IMR-90 (cell line): ENCODE measurements at regions not wholly inside any gene's neighbourhood (a gene's known extent, or its start where the extent isn't known, plus 50 kb on each side); places are given as distances from the start of the nearest gene placed in this dataset.

ENCODE experiments used
- ATAC-seq: fragments of 200-7000 bp; cut with Tn5 transposase; 2 replicates; pipeline ENCODE4 v1.9.1; 2020; ENCODE audit warnings: low read depth, mild to moderate bottlenecking, moderate library complexity
- BruUV-seq: library from RNA; stranded (reverse); fragments of 400-500 nt; replicated peaks from 2 replicates; lab custom pipeline; 2021; lab: Mats Ljungman, UMichigan
- CTCF ChIA-PET: fragments of 300-600 bp; formaldehyde crosslinking; extraction: SDS; loops from one replicate; lab custom pipeline; 2021; ENCODE audit warnings: antibody characterized with exemption; lab: Yijun Ruan, JAX
- POLR2A ChIA-PET: fragments of 300-600 bp; sonication (Branson Sonifier 250); formaldehyde crosslinking; loops from one replicate; lab custom pipeline; 2022; ENCODE audit warnings: antibody characterized with exemption; ENCODE audit not compliant: unreplicated experiment; lab: Charles Lee
- DNase-seq: peaks from one replicate; pipeline ENCODE4 v3.0.0; 2013
- H2AFZ ChIP-seq: replicated peaks from 2 replicates; pipeline ENCODE3; 2013; ENCODE audit warnings: low read length, mild to moderate bottlenecking; ENCODE audit not compliant: poor library complexity
- H2AK5ac ChIP-seq: 2 replicates; pipeline ENCODE4 v1.6.1; 2013; ENCODE audit warnings: low read depth, low read length, inconsistent platforms
- H2AK9ac ChIP-seq: replicated peaks from 2 replicates; pipeline ENCODE3; 2013; ENCODE audit warnings: mild to moderate bottlenecking, low read depth, low read length, moderate library complexity; ENCODE audit not compliant: poor library complexity
- H2BK120ac ChIP-seq: 2 replicates; pipeline ENCODE4 v1.6.1; 2013; ENCODE audit warnings: low read depth, low read length, inconsistent platforms
- H2BK15ac ChIP-seq: 3 replicates; pipeline ENCODE4 v1.6.1; 2013; ENCODE audit warnings: low read depth, low read length, inconsistent platforms
- H2BK20ac ChIP-seq: 2 replicates; pipeline ENCODE4 v1.6.1; 2013; ENCODE audit warnings: low read depth, mild to moderate bottlenecking, inconsistent platforms, low read length, moderate library complexity
- H2BK5ac ChIP-seq: 2 replicates; pipeline ENCODE4 v1.6.1; 2013; ENCODE audit warnings: mild to moderate bottlenecking, low read depth, low read length, inconsistent platforms; ENCODE audit not compliant: poor library complexity, severe bottlenecking
- H3K14ac ChIP-seq: replicated peaks from 2 replicates; pipeline ENCODE4 v1.6.1; 2013; ENCODE audit warnings: low read depth, low read length, inconsistent platforms
- H3K18ac ChIP-seq: 2 replicates; pipeline ENCODE4 v1.6.1; 2013; ENCODE audit warnings: low read depth, low read length, control low read depth
- H3K23ac ChIP-seq: 2 replicates; pipeline ENCODE4 v1.6.1; 2013; ENCODE audit warnings: low read depth, low read length, inconsistent platforms
- H3K27ac ChIP-seq: 2 replicates; pipeline ENCODE4 v1.5.1; 2013; ENCODE audit warnings: mild to moderate bottlenecking, control low read depth, low read length; ENCODE audit not compliant: insufficient read depth
- H3K27me3 ChIP-seq: 2 replicates; pipeline ENCODE4 v1.6.1; 2013; ENCODE audit warnings: low read length; ENCODE audit not compliant: control insufficient read depth, insufficient read depth
- H3K36me3 ChIP-seq: 2 replicates; pipeline ENCODE4 v1.6.1; 2013; ENCODE audit warnings: low read length, mixed read lengths; ENCODE audit not compliant: control insufficient read depth, insufficient read depth
- H3K4ac ChIP-seq: 2 replicates; pipeline ENCODE4 v1.6.1; 2013; ENCODE audit warnings: low read depth, low read length, inconsistent platforms
- H3K4me1 ChIP-seq: 2 replicates; pipeline ENCODE4 v1.6.1; 2013; ENCODE audit warnings: low read length, mixed read lengths; ENCODE audit not compliant: control insufficient read depth, insufficient read depth
- H3K4me2 ChIP-seq: 2 replicates; pipeline ENCODE4 v1.6.1; 2013; ENCODE audit warnings: low read depth, mild to moderate bottlenecking, control low read depth, low read length, moderate library complexity
- H3K4me3 ChIP-seq: 2 replicates; pipeline ENCODE4 v1.5.1; 2013; ENCODE audit warnings: low read depth, mild to moderate bottlenecking, control low read depth, low read length, moderate library complexity; ENCODE audit not compliant: insufficient read depth
- H3K56ac ChIP-seq: 2 replicates; pipeline ENCODE4 v1.6.1; 2013; ENCODE audit warnings: low read length, inconsistent platforms; ENCODE audit not compliant: insufficient read depth; ENCODE audit errors: extremely low read depth
- H3K79me1 ChIP-seq, 2 experiments: 2 replicates each; pipeline ENCODE4 v1.6.1; 2013; ENCODE audit warnings: low read length in 2 of 2, inconsistent platforms in 1 of 2, low read depth in 1 of 2
- H3K9ac ChIP-seq: 2 replicates; pipeline ENCODE4 v1.6.1; 2013; ENCODE audit warnings: low read depth, low read length, control low read depth
- H3K9me1 ChIP-seq: 2 replicates; pipeline ENCODE4 v1.6.1; 2013; ENCODE audit warnings: low read length, inconsistent platforms; ENCODE audit not compliant: insufficient read depth
- H3K9me3 ChIP-seq: 2 replicates; pipeline ENCODE4 v1.6.1; 2013; ENCODE audit warnings: low read length; ENCODE audit not compliant: control insufficient read depth, insufficient read depth
- H4K20me1 ChIP-seq: 2 replicates; pipeline ENCODE4 v1.6.1; 2013; ENCODE audit warnings: low read length, inconsistent platforms; ENCODE audit not compliant: insufficient read depth
- H4K5ac ChIP-seq: 2 replicates; pipeline ENCODE4 v1.6.1; 2013; ENCODE audit warnings: mild to moderate bottlenecking, low read depth, low read length, control low read depth
- H4K8ac ChIP-seq, 2 experiments: 2 replicates each; pipeline ENCODE4 v1.6.1; 2013; ENCODE audit warnings: low read depth in 2 of 2, low read length in 2 of 2, control low read depth in 1 of 2, inconsistent platforms in 1 of 2
- H4K91ac ChIP-seq: 2 replicates; pipeline ENCODE4 v1.6.1; 2013; ENCODE audit warnings: low read depth, low read length, inconsistent platforms; ENCODE audit not compliant: insufficient read depth
- BHLHE40 ChIP-seq: fragments of 150-350 bp; IDR thresholded peaks from 2 replicates; pipeline ENCODE4 v1.6.1; 2016; ENCODE audit warnings: mild to moderate bottlenecking, low read depth, low read length
- WGBS, 2 experiments: methylation state at CpG; one replicate each; pipeline versions ENCODE4 v1.1.5 to v1.1.7; 2013; ENCODE audit warnings: missing lambda C conversion rate in 2 of 2; ENCODE audit not compliant: insufficient read length in 1 of 2; ENCODE audit errors: extremely low coverage in 2 of 2; 5-methylcytosine and 5-hydroxymethylcytosine counted together
- dilution Hi-C: fragments of 300-500 bp; cut with HindIII; formaldehyde crosslinking; loops from one replicate; pipeline ENCODE4 v1.14.3; 2018; ENCODE audit warnings: low sequenced_read_pairs; ENCODE audit not compliant: unreplicated experiment
- in situ Hi-C: fragments of 300-500 bp; cut with MboI; formaldehyde crosslinking; loops from 3 replicates; pipeline ENCODE4 v1.14.3; 2019; ENCODE audit warnings: low sequenced_read_pairs, inconsistent platforms, mixed read lengths
- intact Hi-C: fragments of 100-400 bp; cut with micrococcal nuclease; formaldehyde crosslinking; loops from 2 replicates; pipeline ENCODE4 v1.10.0; 2022

DNA sequence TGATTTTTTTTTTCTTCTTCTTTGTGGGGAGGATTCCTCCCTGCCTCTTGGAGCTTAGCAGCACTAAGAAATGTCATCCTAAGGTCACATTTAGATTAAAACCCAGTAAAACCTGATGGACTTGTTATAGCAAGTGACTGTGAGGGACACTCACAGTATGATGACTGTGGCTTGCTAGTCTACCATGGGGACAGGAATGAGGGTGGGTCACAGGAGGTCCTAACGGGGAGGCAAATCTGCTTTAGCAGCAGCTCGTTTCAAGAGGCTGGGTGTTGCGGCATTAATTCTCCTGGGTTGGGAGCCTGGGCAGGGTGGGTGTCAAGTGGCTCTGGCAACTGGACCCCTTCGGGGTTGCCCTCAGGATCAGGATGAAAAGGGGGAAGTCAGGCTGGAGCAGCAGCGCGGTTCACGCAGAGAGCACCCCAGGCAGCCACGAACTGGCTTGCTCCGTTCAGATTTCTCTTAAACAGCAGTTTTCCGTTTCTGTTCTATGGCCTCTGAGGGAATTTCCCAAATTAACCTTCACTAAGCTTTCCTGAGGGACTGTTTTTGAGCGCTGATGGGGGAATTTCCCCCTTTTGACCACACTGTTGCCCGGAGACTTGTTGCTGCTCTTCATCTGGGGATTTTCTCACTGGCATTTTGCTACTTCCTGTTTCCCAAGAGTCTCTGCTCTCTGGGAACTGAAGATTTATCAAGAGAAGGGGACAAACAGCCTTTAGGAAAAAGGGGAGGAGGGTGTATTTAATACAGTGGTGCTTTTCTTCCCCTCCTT, 59.8 kb upstream of the PELI1 start:
- no TSS peak for BruUV-seq
- Histone ChIP-seq H3K9ac (peak overlapping the region; percentile 41), H3K27ac (peak overlapping the region; percentile 45; the same call in 1 of the 2 replicates), H3K4me1 (peaks cover 14% of the 10 kb centered on the region), H3K36me3 (no peaks in the 10 kb centered on the region), H2AK9ac (no peak overlapping the region), H3K79me1 (no peaks in the 10 kb centered on the region), H3K4me3 (no peak overlapping the region), H2BK15ac (peak overlapping the region; percentile 29; the same call in 1 of the 3 replicates), H2BK5ac (no peak overlapping the region), H3K14ac (peak overlapping the region; percentile 46), H3K56ac (no peak overlapping the region), H4K8ac (peak overlapping the region; percentile 75 to 86), H2AK5ac (peak overlapping the region; percentile 63; the same call in 1 of the 2 replicates), H4K20me1 (no peaks in the 10 kb centered on the region), H3K18ac (peak overlapping the region; percentile 69), H3K9me3 (no peaks in the 10 kb centered on the region), H4K5ac (peak overlapping the region; percentile 81), H3K27me3 (peaks cover 2% of the 10 kb centered on the region), H2BK20ac (peak overlapping the region; percentile 27; the same call in 1 of the 2 replicates), H4K91ac (peak overlapping the region; percentile 65; the same call in 1 of the 2 replicates), H2BK120ac (peak overlapping the region; percentile 56), H3K23ac (peak overlapping the region; percentile 34; the same call in 1 of the 2 replicates), H3K4ac (peak overlapping the region; percentile 76), H3K9me1 (peaks cover 3% of the 10 kb centered on the region; the same call in 1 of the 2 replicates), H2AFZ (peak overlapping the region; percentile 71), H3K4me2 (peak overlapping the region; percentile 62)
- in situ Hi-C loops (no loop called here), intact Hi-C loops (loop anchor here (5.0 kb wide), 1 partner anchor 58 kb away; no protein-coding TSS in a partner anchor), dilution Hi-C loops (no loop called here)
- CTCF ChIA-PET = interaction anchor here (0.6 to 0.7 kb wide), 2 partner anchors 95 to 221 kb away, joined by 3 read pairs; no protein-coding TSS in a partner anchor
- TF ChIP-seq BHLHE40 = no peak
- ATAC-seq (peak; percentile 15), DNase-seq (peak; percentile 62)
- 33% methylated on average over 3 of the region's 12 CpGs; no CpG with 5 or more reads in 1 of the 2 experiments for WGBS, 2 experiments
- POLR2A ChIA-PET = no interaction called here
